GM20000 (cell line): ENCODE measurements at regions not wholly inside any gene's neighbourhood (a gene's known extent, or its start where the extent isn't known, plus 50 kb on each side); places are given as distances from the start of the nearest gene placed in this dataset.
A peak's percentile ranks its signal among the peaks of the same experiment; 100 is the strongest.

Source experiments
- DNase-seq: peaks from one replicate; pipeline ENCODE4 v3.0.0; 2012; ENCODE audit warnings: low spot score
- TF ChIP-seq, protein P1 (sequence below): IDR thresholded peaks from 2 replicates; pipeline ENCODE4 v1.5.1; 2012; ENCODE audit warnings: mild to moderate bottlenecking, control low read depth; ENCODE audit errors: extremely low read depth, missing control alignments

DNA sequence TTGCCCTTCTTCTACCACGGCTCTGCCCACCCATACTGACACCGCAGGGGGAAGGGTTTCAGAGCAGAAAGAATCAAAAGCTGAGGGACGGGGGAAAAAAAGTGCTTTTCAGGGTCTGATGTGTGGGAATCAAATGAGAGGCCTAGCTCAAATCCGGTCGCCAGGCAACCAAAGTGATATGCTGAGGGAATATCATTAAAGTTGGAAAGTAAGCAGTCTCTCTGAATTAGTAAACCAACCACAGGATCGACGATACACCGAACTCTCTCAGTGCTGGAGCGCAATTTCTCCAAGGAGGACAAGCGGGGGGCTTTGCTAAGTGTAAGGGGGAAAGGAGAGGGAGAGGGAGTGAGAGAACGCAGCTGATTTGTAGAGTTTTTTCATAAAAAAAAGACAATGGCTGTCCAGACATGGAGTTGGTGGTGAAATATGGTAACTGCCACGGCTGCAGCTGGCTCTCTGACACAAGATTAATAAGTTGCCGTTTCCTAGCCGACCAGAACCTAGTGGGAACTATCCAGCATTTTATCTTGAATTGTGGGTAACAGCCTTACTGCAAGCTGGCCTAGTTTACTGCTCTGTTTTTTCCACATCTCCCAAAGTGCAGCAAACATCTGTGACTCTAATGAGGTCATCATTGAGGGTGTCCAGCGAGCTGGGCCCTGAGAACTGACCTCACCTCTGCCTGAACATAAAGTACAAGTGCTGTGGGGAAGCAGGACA is 530.2 kb downstream of the SOX2 start:
- DNase-seq, result no peak
- TF ChIP-seq, protein P1, sequence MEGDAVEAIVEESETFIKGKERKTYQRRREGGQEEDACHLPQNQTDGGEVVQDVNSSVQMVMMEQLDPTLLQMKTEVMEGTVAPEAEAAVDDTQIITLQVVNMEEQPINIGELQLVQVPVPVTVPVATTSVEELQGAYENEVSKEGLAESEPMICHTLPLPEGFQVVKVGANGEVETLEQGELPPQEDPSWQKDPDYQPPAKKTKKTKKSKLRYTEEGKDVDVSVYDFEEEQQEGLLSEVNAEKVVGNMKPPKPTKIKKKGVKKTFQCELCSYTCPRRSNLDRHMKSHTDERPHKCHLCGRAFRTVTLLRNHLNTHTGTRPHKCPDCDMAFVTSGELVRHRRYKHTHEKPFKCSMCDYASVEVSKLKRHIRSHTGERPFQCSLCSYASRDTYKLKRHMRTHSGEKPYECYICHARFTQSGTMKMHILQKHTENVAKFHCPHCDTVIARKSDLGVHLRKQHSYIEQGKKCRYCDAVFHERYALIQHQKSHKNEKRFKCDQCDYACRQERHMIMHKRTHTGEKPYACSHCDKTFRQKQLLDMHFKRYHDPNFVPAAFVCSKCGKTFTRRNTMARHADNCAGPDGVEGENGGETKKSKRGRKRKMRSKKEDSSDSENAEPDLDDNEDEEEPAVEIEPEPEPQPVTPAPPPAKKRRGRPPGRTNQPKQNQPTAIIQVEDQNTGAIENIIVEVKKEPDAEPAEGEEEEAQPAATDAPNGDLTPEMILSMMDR, result no peak

DNA sequence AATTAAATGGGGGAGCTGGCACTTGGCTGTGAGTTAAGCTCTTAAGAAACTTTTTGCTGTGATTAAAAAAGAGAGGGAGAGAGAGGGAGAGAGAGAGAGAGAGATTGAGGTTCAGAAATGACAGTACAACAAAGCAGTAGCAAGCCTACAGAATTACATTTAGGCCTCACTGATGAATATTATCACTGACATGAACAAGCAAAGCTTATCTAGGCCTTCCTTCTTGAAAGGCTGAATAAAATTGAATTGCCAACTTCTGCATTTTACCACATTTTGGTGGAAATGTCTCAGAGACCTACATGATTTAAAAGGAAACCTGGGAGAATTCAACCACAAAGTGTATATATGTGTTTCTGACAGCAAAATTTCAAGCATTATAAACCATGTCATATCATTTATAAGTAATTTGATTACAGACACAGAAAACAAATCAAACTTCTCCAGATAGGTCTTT is 530.8 kb downstream of the SOX2 start:
- DNase-seq, result no peak
- TF ChIP-seq, protein P1, result no peak

DNA sequence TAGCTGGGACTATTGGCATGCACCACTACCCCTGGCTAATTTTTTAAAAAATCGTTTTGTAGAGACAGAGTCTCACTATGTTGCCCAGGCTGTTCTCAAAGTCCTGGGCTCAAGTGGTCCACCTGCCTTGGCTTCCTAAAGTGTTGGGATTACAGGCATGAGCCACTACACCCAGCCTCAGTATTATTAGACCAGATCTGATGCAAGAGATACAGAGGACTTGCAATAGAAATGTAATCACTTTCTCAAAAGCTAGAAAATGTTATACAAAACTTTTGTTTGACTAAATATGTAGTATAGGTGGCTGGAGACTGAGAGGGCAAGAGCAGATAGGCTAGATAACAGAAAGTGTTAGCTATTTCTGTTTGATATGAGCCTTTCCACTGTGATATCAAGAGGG is 531.9 kb downstream of the SOX2 start:
- TF ChIP-seq, protein P1, result no peak
- no peak for DNase-seq

DNA sequence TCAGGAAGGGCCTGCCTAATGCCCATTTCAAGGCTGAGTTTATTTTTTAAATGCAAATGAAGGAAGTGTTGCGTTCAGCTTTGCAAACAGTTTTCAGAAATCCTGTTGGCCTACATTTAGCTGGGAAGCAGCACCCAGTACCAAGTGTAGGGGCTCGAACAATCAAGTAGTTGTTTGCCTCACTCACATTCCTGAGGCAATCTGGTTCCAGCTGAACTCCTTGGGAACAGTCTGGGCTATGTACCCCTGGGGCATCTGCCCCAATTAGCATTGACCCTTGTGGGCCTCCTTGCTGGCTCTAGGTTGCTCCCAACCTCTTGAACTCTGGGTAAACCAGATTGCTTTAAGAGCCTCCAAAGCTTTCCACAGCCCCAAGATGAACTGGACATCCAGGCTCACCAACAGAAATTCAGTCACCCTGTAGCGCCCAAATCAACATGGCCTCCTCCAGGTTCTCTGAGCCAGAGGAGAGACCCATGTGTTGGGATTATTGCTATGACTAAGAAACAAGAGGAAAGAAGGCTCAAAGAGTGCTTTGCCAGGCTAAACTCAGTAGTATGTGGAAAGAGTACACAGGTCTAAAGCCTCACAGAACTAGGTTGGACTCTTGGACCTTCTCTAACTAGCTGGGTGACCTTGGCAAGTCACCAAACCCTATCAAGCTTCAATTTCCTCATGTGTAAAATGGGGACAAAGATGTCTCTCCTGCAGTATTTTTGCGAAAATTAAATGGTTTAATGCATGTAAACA is 532.7 kb downstream of the SOX2 start:
- no peak for DNase-seq
- TF ChIP-seq, protein P1, result no peak

DNA sequence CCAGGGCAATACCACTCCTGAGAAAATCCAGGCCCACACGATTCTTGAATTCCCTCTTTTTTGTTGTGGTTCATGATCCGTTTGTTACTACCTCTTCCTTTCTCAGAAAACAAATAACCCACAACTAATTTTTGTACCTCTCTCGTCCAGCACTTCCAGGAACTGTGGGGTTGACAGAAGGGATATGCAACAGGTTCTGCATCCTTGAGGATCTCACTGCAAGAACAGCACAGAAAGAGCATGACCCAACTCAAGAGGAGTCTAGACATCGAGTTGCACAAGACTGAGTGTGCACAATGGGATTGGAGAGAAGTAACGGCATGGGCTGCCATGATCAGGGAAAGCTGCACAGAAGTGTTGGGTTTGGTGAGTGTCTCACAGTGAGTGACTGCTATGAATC is 533.3 kb downstream of the SOX2 start:
- DNase-seq, result no peak
- TF ChIP-seq, protein P1, result no peak

DNA sequence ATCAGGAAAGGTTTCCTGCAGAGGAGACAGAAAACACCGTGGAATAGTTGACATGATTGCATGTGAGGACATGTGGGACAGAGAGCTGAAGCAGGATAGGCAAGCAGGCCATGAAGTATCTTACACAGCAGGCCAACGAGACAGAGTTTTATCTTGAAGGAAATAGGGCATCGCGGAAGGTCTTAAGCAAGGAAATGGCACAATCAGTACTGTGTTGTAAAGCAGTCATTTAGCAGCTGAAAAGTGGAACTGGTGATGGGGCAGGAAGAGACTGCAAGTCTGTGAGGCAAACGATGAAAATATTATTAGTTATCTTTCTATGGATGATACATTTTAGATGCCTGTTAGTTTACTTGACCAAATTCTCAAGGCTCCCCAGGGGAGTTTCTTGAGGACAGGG is 535.1 kb downstream of the SOX2 start:
- TF ChIP-seq, protein P1, result no peak
- no peak for DNase-seq

DNA sequence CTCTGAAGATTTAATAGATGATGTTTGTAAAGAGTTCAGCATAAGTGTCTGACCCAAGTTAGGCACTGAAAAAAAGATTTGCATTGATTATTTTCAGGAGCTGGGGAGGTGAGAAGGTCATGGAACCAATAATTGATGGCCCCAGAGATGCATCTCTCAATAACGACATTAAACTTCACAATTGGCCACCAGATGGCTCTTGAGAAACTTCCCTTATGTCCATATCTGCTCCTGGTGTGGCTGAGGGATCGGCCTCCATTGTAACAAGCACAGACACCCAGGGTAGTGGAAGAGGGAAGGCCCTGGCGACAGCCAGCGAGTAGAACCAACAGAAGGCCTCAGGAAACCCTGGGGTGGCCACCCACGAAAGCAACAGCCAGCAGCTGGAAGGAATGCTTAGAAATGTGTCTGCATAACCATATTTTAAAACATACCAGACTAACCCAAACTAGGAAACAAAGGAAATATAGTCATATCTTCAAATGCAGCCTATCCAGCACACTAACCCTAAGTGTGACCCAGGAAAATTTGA is 536.7 kb downstream of the SOX2 start:
- TF ChIP-seq, protein P1, result no peak
- peak; percentile 21 for DNase-seq
